Neural crest cell (in vitro differentiated cells): ENCODE measurements at regions not wholly inside any gene's neighbourhood (a gene's known extent, or its start where the extent isn't known, plus 50 kb on each side); places are given as distances from the start of the nearest gene placed in this dataset.

Experiments used
- DNase-seq: peaks from one replicate; pipeline ENCODE4 v3.0.0; 2021; ENCODE audit warnings: low read depth, mixed read lengths, low spot score
- H3K27ac Mint-ChIP-seq: one replicate; pipeline ENCODE4 v1.8.0; 2021; ENCODE audit warnings: mild to moderate bottlenecking, mixed read lengths; ENCODE audit not compliant: unreplicated experiment
- H3K27me3 Mint-ChIP-seq: 2 replicates; pipeline ENCODE4 v1.8.0; 2021; ENCODE audit warnings: low read depth, mild to moderate bottlenecking, mixed read lengths
- H3K36me3 Mint-ChIP-seq: 2 replicates; pipeline ENCODE4 v1.8.0; 2021; ENCODE audit warnings: low read depth, mild to moderate bottlenecking, mixed read lengths
- H3K4me1 Mint-ChIP-seq: 2 replicates; pipeline ENCODE4 v1.8.0; 2021; ENCODE audit warnings: mixed read lengths
- H3K4me3 Mint-ChIP-seq: one replicate; pipeline ENCODE4 v1.8.0; 2021; ENCODE audit warnings: mild to moderate bottlenecking, mixed read lengths
- H3K9me3 Mint-ChIP-seq: 2 replicates; pipeline ENCODE4 v1.8.0; 2021; ENCODE audit warnings: mixed read lengths
- CTCF ChIP-seq: fragments of 200-600 bp; sonication (generic); conservative IDR thresholded peaks from 2 replicates; pipeline ENCODE4 v1.5.0; 2021; ENCODE audit warnings: antibody characterized with exemption, mild to moderate bottlenecking

GRCh38 chr6:144617191-144617590 lies 332.1 kb downstream of the UTRN start:
- H3K9me3 Mint-ChIP-seq, result peaks cover 2% of the 10 kb centered on the region
- no peak overlapping the region for H3K4me3 Mint-ChIP-seq
- H3K36me3 Mint-ChIP-seq, result peaks cover 2% of the 10 kb centered on the region
- no peak for DNase-seq
- TF ChIP-seq CTCF, result no peak
- H3K27ac Mint-ChIP-seq, result no peak overlapping the region
- H3K27me3 Mint-ChIP-seq, result no peaks in the 10 kb centered on the region
- H3K4me1 Mint-ChIP-seq, result peaks cover 12% of the 10 kb centered on the region

- H3K36me3 Mint-ChIP-seq, result peaks cover 2% of the 10 kb centered on the region
- H3K4me3 Mint-ChIP-seq, result no peak overlapping the region
- DNase-seq, result no peak
- no peak for TF ChIP-seq CTCF
- H3K27ac Mint-ChIP-seq, result no peak overlapping the region
- H3K9me3 Mint-ChIP-seq, result peaks cover 2% of the 10 kb centered on the region
- H3K27me3 Mint-ChIP-seq, result no peaks in the 10 kb centered on the region
- H3K4me1 Mint-ChIP-seq, result peaks cover 12% of the 10 kb centered on the region
Observed at GRCh38 chr6:144617708-144618107, 332.6 kb downstream of the UTRN start.

GRCh38 chr6:144619966-144620365 lies 334.8 kb downstream of the UTRN start:
- no peak for DNase-seq
- H3K4me1 Mint-ChIP-seq, result peaks cover 7% of the 10 kb centered on the region

GRCh38 chr6:144621332-144621731 lies 336.2 kb downstream of the UTRN start:
- H3K4me1 Mint-ChIP-seq, result peaks cover 7% of the 10 kb centered on the region
- H3K27me3 Mint-ChIP-seq, result no peaks in the 10 kb centered on the region
- no peak for TF ChIP-seq CTCF
- no peak overlapping the region for H3K4me3 Mint-ChIP-seq
- no peaks in the 10 kb centered on the region for H3K9me3 Mint-ChIP-seq
- no peak overlapping the region for H3K27ac Mint-ChIP-seq
- no peak for DNase-seq
- no peaks in the 10 kb centered on the region for H3K36me3 Mint-ChIP-seq

More at GRCh38 chr6:144619966-144620365, 334.8 kb downstream of the UTRN start:
- Mint-ChIP-seq H3K4me3 (no peak overlapping the region), H3K27me3 (no peaks in the 10 kb centered on the region), H3K9me3 (no peaks in the 10 kb centered on the region), H3K27ac (no peak overlapping the region), H3K36me3 (no peaks in the 10 kb centered on the region)
- no peak for TF ChIP-seq CTCF

GRCh38 chr6:144624246-144624645 lies 339.1 kb downstream of the UTRN start:
- no peak overlapping the region for H3K27ac Mint-ChIP-seq
- peaks cover 7% of the 10 kb centered on the region for H3K4me1 Mint-ChIP-seq
- H3K9me3 Mint-ChIP-seq, result no peaks in the 10 kb centered on the region
- DNase-seq, result no peak
- no peak overlapping the region for H3K4me3 Mint-ChIP-seq
- H3K36me3 Mint-ChIP-seq, result no peaks in the 10 kb centered on the region
- no peaks in the 10 kb centered on the region for H3K27me3 Mint-ChIP-seq
- no peak for TF ChIP-seq CTCF

GRCh38 chr6:144624716-144625115 lies 339.6 kb downstream of the UTRN start:
- Mint-ChIP-seq H3K4me3 (no peak overlapping the region), H3K4me1 (peaks cover 7% of the 10 kb centered on the region), H3K9me3 (no peaks in the 10 kb centered on the region), H3K36me3 (no peaks in the 10 kb centered on the region), H3K27me3 (no peaks in the 10 kb centered on the region), H3K27ac (no peak overlapping the region)
- DNase-seq, result no peak
- TF ChIP-seq CTCF, result no peak
